ENCODE measurements at regions not wholly inside any gene's neighbourhood (a gene's known extent, or its start where the extent isn't known, plus 50 kb on each side); places are given as distances from the start of the nearest gene placed in this dataset.
A peak's percentile ranks its signal among the peaks of the same experiment; 100 is the strongest.
"Not testable (repeated sequence)": the region's sequence is repeated elsewhere in the genome, so short reads cannot be mapped to it uniquely, and the experiment has no call there.

DNA sequence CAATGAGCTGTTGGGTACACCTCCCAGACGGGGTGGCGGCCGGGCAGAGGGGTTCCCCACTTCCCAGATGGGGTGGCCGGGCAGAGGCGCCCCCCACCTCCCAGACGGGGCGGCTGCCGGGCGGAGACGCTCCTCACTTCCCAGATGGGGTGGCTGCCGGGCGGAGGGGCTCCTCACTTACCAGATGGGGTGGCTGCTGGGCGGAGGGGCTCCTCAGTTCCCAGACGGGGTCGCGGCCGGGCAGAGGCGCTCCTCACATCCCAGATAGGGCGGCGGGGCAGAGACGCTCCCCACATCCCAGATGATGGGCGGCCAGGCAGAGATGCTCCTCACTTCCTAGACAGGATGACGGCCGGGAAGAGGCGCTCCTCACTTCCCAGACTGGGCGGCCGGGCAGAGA lies 185.1 kb downstream of the UTRN start:
- H3K4me3 ChIP-seq (ENCODE audit: low read depth, low read length); H3K27ac ChIP-seq (ENCODE audit: insufficient read depth, low read length, poor library complexity, severe bottlenecking); H3K27ac Mint-ChIP-seq; ATAC-seq (ENCODE audit: low read depth in 2 of 2); H3K4me3 Mint-ChIP-seq; H3K9me3 ChIP-seq (ENCODE audit: control insufficient read depth in 2 of 2, low read length in 2 of 2); DNase-seq; H3K9me3 Mint-ChIP-seq; H3K27me3 Mint-ChIP-seq; H3K27me3 ChIP-seq (ENCODE audit: control insufficient read depth, insufficient read depth, low read length): not testable (repeated sequence)
- peaks cover 43% of the 10 kb centered on the region for H3K36me3 ChIP-seq (ENCODE audit: control insufficient read depth, insufficient read depth, low read length)
- peaks cover 20 to 35% (median 29%) of the 10 kb centered on the region in 4 donors for H3K4me1 Mint-ChIP-seq
- peaks cover 21% of the 10 kb centered on the region for H3K4me1 ChIP-seq (ENCODE audit: control insufficient read depth, insufficient read depth, low read length, poor library complexity, severe bottlenecking)
- peaks cover 49% of the 10 kb centered on the region for H3K36me3 Mint-ChIP-seq

DNA sequence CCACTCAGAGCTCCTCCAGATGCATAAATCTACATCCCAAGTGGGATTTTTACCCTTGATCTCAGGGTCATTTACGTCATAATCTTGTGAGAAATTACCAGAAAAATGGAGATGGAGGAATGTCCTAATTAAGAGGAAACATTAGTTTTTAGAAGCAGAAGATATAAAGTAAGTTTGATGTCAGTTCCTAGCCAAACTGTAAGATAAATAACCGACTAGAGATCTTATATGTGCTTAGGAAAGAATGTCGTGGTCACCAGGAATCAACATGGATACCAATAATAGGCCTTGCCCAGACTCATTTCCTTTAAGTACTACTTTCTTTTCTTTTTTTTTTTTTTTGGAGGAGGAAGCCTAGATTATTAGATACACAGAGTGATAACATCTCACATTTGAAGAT lies 186.9 kb downstream of the UTRN start:
- no peaks in the 10 kb centered on the region for H3K9me3 ChIP-seq (ENCODE audit: control insufficient read depth in 2 of 2, low read length in 2 of 2)
- no peak for ATAC-seq (ENCODE audit: low read depth in 2 of 2)
- no peak for DNase-seq
- Mint-ChIP-seq H3K4me3 (no peak overlapping the region), H3K27me3 (no peaks in the 10 kb centered on the region), H3K36me3 (peaks cover 53% of the 10 kb centered on the region), H3K9me3 (no peaks in the 10 kb centered on the region), H3K27ac (peak overlapping the region in 1 of 3 donors; percentile 89), H3K4me1 (peaks cover 19 to 42% (median 25%) of the 10 kb centered on the region in 4 donors)
- peaks cover 52% of the 10 kb centered on the region for H3K36me3 ChIP-seq (ENCODE audit: control insufficient read depth, insufficient read depth, low read length)
- no peaks in the 10 kb centered on the region for H3K27me3 ChIP-seq (ENCODE audit: control insufficient read depth, insufficient read depth, low read length)
- no peak overlapping the region for H3K4me3 ChIP-seq (ENCODE audit: low read depth, low read length)
- no peak overlapping the region for H3K27ac ChIP-seq (ENCODE audit: insufficient read depth, low read length, poor library complexity, severe bottlenecking)
- H3K4me1 ChIP-seq (ENCODE audit: control insufficient read depth, insufficient read depth, low read length, poor library complexity, severe bottlenecking), result peaks cover 21% of the 10 kb centered on the region

DNA sequence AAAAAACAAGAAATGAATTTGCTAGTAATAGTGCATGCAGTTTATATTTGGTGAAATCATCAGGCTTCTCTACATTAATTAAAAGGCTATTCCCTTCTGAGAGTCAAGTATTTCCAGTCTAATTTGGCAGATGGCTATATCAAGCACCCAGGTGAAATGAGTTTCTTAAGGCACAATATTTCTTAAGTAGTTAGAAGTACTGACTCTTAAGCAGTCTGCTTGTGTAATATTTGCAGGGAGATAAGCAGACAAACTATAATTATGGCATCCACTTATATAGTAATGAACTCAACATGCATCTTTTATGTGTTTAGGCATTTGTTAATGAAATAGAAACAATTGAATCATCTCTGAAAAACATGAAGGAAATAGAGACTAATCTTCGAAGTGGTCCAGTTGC lies 189.2 kb downstream of the UTRN start:
- DNase-seq (no peak), ATAC-seq (ENCODE audit: low read depth in 2 of 2) (no peak)
- H3K27me3 Mint-ChIP-seq, result no peaks in the 10 kb centered on the region
- no peak overlapping the region for H3K27ac ChIP-seq (ENCODE audit: insufficient read depth, low read length, poor library complexity, severe bottlenecking)
- no peak overlapping the region for H3K4me3 Mint-ChIP-seq
- H3K4me3 ChIP-seq (ENCODE audit: low read depth, low read length), result no peak overlapping the region
- H3K36me3 ChIP-seq (ENCODE audit: control insufficient read depth, insufficient read depth, low read length), result peaks cover 71% of the 10 kb centered on the region
- peaks cover 41% of the 10 kb centered on the region for H3K36me3 Mint-ChIP-seq
- peaks cover under 1% of the 10 kb centered on the region for H3K4me1 ChIP-seq (ENCODE audit: control insufficient read depth, insufficient read depth, low read length, poor library complexity, severe bottlenecking)
- H3K9me3 Mint-ChIP-seq, result no peaks in the 10 kb centered on the region
- H3K4me1 Mint-ChIP-seq, result peaks cover under 1 to 24% (median 7%) of the 10 kb centered on the region in 4 donors
- H3K27ac Mint-ChIP-seq, result peak overlapping the region in 1 of 3 donors; percentile 10
- H3K27me3 ChIP-seq (ENCODE audit: control insufficient read depth, insufficient read depth, low read length), result no peaks in the 10 kb centered on the region
- H3K9me3 ChIP-seq (ENCODE audit: control insufficient read depth in 2 of 2, low read length in 2 of 2), result no peaks in the 10 kb centered on the region

DNA sequence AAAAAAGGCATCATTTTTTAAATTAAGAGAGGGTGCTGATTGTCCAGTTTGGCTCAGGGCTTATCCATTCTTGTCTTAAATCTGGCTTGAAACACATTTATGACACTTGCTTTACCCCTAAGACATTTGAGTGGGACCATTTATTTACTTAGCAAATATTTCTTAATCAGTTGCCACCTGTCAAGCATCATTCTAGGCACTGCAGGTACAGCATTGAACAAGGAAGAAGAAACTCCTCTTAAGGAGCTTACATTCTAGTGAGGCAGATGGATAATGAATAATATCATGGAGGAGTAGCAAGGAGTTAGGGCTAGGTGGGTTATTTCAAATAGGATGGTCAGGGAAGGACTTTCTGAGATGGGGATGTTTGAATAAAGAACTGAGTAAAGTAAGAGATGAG lies 189.8 kb downstream of the UTRN start:
- no peak overlapping the region for H3K27ac ChIP-seq (ENCODE audit: insufficient read depth, low read length, poor library complexity, severe bottlenecking)

DNA sequence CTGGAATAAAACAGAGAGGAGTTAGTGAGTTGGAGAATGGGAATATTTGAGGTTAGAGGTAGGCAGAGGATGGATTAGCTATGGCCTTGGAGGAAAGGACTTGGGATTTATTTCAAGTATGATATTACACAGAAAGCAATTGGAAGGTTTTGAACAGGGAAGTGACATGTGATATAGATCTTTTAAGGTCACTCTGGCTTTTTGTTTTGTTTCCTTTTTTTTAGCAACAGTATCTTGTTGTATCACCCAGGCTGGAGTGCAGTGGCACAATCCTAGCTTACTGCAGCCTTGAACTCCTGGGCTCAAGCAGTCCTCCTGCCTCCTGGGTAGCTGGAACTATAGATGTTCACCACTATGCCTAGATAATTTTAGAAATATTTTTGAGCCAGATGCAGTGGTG lies 190.3 kb downstream of the UTRN start:
- H3K36me3 Mint-ChIP-seq, result peaks cover 51% of the 10 kb centered on the region

More for the DNA sequence above, 189.8 kb downstream of the UTRN start:
- peaks cover 0 to 21% (median 9%) of the 10 kb centered on the region in 4 donors for H3K4me1 Mint-ChIP-seq
- H3K4me3 ChIP-seq (ENCODE audit: low read depth, low read length), result no peak overlapping the region
- peaks cover 46% of the 10 kb centered on the region for H3K36me3 Mint-ChIP-seq
- H3K9me3 Mint-ChIP-seq, result no peaks in the 10 kb centered on the region
- peaks cover 77% of the 10 kb centered on the region for H3K36me3 ChIP-seq (ENCODE audit: control insufficient read depth, insufficient read depth, low read length)
- H3K4me3 Mint-ChIP-seq, result no peak overlapping the region
- no peaks in the 10 kb centered on the region for H3K4me1 ChIP-seq (ENCODE audit: control insufficient read depth, insufficient read depth, low read length, poor library complexity, severe bottlenecking)
- H3K27me3 Mint-ChIP-seq, result no peaks in the 10 kb centered on the region
- H3K9me3 ChIP-seq (ENCODE audit: control insufficient read depth in 2 of 2, low read length in 2 of 2), result no peaks in the 10 kb centered on the region
- H3K27ac Mint-ChIP-seq, result peak overlapping the region; percentile 7 to 81 (median 63)
- no peak for ATAC-seq (ENCODE audit: low read depth in 2 of 2)
- no peak for DNase-seq
- no peaks in the 10 kb centered on the region for H3K27me3 ChIP-seq (ENCODE audit: control insufficient read depth, insufficient read depth, low read length)

DNA sequence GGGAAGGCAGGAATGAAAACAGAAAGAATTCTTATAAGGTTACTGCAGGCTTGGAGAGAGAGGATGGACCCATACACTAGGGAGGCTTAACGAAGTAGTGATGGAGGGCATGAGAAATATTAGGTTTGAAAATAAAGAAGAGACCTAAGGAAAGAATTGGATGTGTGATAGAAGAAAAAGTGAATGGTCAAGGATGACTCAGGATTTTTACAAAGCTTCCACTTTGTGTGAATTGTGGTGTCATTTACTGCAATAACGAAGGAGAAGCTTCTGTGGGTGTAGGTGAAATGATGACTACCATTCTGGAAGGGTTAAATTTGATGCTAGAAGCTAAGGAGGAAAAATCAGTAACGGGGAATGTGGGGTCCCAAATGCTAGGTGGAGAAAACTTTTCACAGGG lies 191.2 kb downstream of the UTRN start:
- H3K36me3 ChIP-seq (ENCODE audit: control insufficient read depth, insufficient read depth, low read length), result peaks cover 83% of the 10 kb centered on the region
- Mint-ChIP-seq H3K36me3 (peaks cover 48% of the 10 kb centered on the region), H3K9me3 (no peaks in the 10 kb centered on the region)

More for the DNA sequence above, 190.3 kb downstream of the UTRN start:
- ATAC-seq (ENCODE audit: low read depth in 2 of 2), result no peak
- Mint-ChIP-seq H3K4me3 (no peak overlapping the region), H3K27me3 (no peaks in the 10 kb centered on the region), H3K9me3 (no peaks in the 10 kb centered on the region), H3K27ac (peak overlapping the region; percentile 7 to 81 (median 63)), H3K4me1 (peaks cover 0 to 21% (median 9%) of the 10 kb centered on the region in 4 donors)
- no peak for DNase-seq
- H3K27ac ChIP-seq (ENCODE audit: insufficient read depth, low read length, poor library complexity, severe bottlenecking), result no peak overlapping the region
- no peaks in the 10 kb centered on the region for H3K4me1 ChIP-seq (ENCODE audit: control insufficient read depth, insufficient read depth, low read length, poor library complexity, severe bottlenecking)
- no peak overlapping the region for H3K4me3 ChIP-seq (ENCODE audit: low read depth, low read length)
- no peaks in the 10 kb centered on the region for H3K27me3 ChIP-seq (ENCODE audit: control insufficient read depth, insufficient read depth, low read length)
- peaks cover 82% of the 10 kb centered on the region for H3K36me3 ChIP-seq (ENCODE audit: control insufficient read depth, insufficient read depth, low read length)
- no peaks in the 10 kb centered on the region for H3K9me3 ChIP-seq (ENCODE audit: control insufficient read depth in 2 of 2, low read length in 2 of 2)

DNA sequence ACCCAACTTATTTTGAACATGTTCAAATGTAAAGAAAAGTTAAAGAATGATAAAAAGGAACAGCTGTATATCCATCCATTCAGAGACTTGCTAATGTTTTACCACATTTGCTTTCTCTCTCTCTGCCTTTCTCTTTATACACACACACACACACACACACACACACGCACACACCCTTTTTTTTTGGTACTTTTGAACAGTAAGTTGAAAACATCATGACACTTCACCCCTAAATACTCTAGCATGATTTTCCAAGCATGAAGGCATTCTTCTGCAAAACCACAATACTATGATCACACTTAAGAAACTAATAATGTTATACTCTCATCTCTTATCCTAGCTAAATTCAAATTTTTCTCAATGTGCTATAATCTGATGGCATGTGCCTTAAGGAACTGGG lies 192.3 kb downstream of the UTRN start:
- peaks cover 76% of the 10 kb centered on the region for H3K36me3 ChIP-seq (ENCODE audit: control insufficient read depth, insufficient read depth, low read length)

More for the DNA sequence above, 191.2 kb downstream of the UTRN start:
- Histone ChIP-seq H3K9me3 (ENCODE audit: control insufficient read depth in 2 of 2, low read length in 2 of 2) (no peaks in the 10 kb centered on the region), H3K4me1 (ENCODE audit: control insufficient read depth, insufficient read depth, low read length, poor library complexity, severe bottlenecking) (no peaks in the 10 kb centered on the region), H3K27ac (ENCODE audit: insufficient read depth, low read length, poor library complexity, severe bottlenecking) (no peak overlapping the region), H3K27me3 (ENCODE audit: control insufficient read depth, insufficient read depth, low read length) (no peaks in the 10 kb centered on the region), H3K4me3 (ENCODE audit: low read depth, low read length) (no peak overlapping the region)
- Mint-ChIP-seq H3K27me3 (no peaks in the 10 kb centered on the region), H3K27ac (peak overlapping the region in 1 of 3 donors; percentile 71), H3K4me3 (no peak overlapping the region), H3K4me1 (peaks cover 0 to 21% (median 10%) of the 10 kb centered on the region in 4 donors)
- no peak for DNase-seq
- ATAC-seq (ENCODE audit: low read depth in 2 of 2), result no peak

DNA sequence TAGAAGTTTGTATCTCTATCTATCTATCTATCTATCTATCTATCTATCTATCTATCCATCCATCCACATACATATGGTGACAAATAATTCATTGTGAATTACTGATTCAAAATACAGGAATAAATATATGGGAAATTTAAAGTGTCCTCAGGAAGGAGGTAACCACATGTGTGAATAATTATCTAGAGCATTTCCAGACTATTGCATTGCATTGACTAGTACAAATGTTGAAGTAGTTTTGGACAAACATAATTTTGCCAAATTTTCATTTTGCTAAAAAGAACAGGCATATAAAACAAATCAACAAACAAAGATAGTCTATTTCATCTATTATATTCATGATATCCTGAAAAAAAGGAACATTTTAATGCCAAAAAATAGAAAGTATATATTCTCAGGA lies 192.7 kb downstream of the UTRN start:
- H3K27ac Mint-ChIP-seq, result peak overlapping the region; percentile 1 to 63 (median 32)
- no peaks in the 10 kb centered on the region for H3K9me3 Mint-ChIP-seq
- ATAC-seq (ENCODE audit: low read depth in 2 of 2), result no peak
- H3K4me1 Mint-ChIP-seq, result peaks cover 11 to 33% (median 19%) of the 10 kb centered on the region in 4 donors
- Histone ChIP-seq H3K27me3 (ENCODE audit: control insufficient read depth, insufficient read depth, low read length) (no peaks in the 10 kb centered on the region), H3K4me1 (ENCODE audit: control insufficient read depth, insufficient read depth, low read length, poor library complexity, severe bottlenecking) (no peaks in the 10 kb centered on the region), H3K4me3 (ENCODE audit: low read depth, low read length) (no peak overlapping the region), H3K9me3 (ENCODE audit: control insufficient read depth in 2 of 2, low read length in 2 of 2) (no peaks in the 10 kb centered on the region), H3K27ac (ENCODE audit: insufficient read depth, low read length, poor library complexity, severe bottlenecking) (no peak overlapping the region), H3K36me3 (ENCODE audit: control insufficient read depth, insufficient read depth, low read length) (peaks cover 76% of the 10 kb centered on the region)
- no peaks in the 10 kb centered on the region for H3K27me3 Mint-ChIP-seq
- H3K4me3 Mint-ChIP-seq, result no peak overlapping the region
- peaks cover 43% of the 10 kb centered on the region for H3K36me3 Mint-ChIP-seq
- DNase-seq, result no peak

More for the DNA sequence above, 192.3 kb downstream of the UTRN start:
- Mint-ChIP-seq H3K36me3 (peaks cover 40% of the 10 kb centered on the region), H3K4me3 (no peak overlapping the region), H3K27me3 (no peaks in the 10 kb centered on the region), H3K9me3 (no peaks in the 10 kb centered on the region), H3K4me1 (peaks cover 7 to 30% (median 17%) of the 10 kb centered on the region in 4 donors), H3K27ac (peak overlapping the region in 1 of 3 donors; percentile 63)
- DNase-seq (no peak), ATAC-seq (ENCODE audit: low read depth in 2 of 2) (no peak)
- Histone ChIP-seq H3K4me1 (ENCODE audit: control insufficient read depth, insufficient read depth, low read length, poor library complexity, severe bottlenecking) (no peaks in the 10 kb centered on the region), H3K27me3 (ENCODE audit: control insufficient read depth, insufficient read depth, low read length) (no peaks in the 10 kb centered on the region), H3K4me3 (ENCODE audit: low read depth, low read length) (no peak overlapping the region), H3K27ac (ENCODE audit: insufficient read depth, low read length, poor library complexity, severe bottlenecking) (no peak overlapping the region), H3K9me3 (ENCODE audit: control insufficient read depth in 2 of 2, low read length in 2 of 2) (no peaks in the 10 kb centered on the region)
